Activated T-cell treated with anti-CD3 and anti-CD28 coated beads for 1 hour (primary cell): ENCODE measurements at regions not wholly inside any gene's neighbourhood (a gene's known extent, or its start where the extent isn't known, plus 50 kb on each side); places are given as distances from the start of the nearest gene placed in this dataset.

Source experiments
- DNase-seq: peaks from one replicate; pipeline ENCODE4 v3.0.0-alpha.2; 2020; ENCODE audit warnings: low read depth

DNA sequence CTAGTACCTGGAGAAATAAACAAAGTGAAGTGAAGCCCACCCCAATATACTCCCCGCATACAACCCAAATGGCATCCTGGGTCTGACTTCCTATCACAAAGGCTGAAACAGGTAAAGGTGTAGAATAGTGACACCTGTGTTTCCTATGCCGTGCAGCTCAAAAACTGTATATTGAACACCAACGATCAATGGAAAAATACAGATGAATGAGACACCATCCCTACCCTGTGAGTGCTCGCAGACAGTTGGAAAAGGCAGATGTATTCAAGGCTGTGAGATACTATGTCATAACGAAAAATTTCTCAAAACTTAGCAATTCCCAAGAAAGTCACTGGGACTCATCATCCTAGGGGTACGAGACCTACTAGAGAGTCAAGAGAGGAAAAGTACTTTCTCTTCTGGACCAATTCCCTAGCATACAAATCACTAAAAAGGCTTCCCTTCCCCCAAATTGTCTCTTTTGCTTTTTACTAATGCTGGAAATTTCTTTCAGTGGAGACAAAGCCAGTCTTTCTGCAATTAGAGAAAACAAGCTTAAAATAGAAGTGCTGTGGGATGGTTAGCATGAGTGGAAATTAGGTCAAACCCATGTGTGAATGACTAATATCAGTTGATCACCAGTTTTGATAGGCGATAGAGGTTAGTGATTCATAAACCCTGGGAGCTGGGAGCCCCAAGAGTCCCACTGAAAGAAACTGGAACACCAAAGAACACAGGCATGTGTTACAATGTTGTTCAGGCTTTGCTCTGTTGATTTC, 249.7 kb downstream of the SPTSSA start:
- no peak for DNase-seq

DNA sequence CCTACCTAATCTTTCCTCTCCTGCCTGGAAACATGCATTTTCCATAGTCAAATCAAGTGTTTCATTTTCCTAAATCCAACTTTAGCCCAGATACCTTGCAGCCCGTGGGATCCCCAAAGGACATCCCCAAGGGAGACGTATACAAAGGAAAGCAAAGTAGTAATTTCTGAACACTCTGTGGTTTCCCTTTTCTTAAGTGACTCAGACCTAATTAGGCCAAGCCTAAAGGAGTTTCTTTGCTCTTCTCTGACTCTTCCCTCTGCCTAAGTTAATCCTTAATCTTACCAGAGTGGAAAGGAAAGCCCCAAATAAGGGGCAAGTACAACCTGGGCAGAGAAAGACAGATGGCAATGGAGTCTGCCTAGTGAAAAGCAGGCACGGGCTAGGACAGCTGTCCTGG, 250.3 kb downstream of the SPTSSA start:
- no peak for DNase-seq

DNA sequence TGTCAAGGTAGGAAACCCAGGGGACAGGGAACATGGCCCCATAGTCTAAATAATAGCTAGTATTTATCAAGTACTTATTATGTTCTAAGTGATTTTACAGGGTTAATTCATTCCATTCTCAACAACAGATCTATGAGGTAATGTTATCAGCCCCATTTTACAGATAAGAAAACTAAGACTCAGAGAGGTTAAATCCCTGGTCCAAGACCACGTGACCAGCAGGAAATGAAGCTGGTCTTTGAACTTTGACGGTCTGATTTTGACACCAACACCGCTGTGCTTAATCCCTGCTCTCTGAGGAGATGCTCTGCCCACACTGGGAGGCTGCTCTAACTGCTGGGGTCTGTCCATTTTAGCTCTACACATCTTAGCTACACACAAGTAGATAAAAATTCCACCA, 253.5 kb downstream of the SPTSSA start:
- no peak for DNase-seq

DNA sequence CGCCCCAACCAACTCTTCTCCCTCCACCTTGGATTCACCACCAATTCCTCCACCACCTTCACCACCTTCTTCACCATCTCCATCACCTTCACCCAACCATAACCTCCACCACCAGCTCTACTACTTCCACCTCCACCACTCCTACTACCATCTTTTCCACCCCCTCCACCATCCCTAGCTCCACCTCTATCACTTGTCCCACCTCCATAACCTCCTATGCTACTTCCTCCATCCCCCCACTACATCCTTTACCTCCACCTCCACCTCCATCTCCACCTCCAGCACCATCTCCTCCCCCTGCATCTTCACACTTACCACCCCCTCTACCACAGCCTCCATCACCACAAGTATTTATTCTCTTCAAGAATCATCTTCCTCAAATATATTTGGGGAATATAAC, 254.9 kb upstream of the EGLN3 start:
- DNase-seq: no peak

DNA sequence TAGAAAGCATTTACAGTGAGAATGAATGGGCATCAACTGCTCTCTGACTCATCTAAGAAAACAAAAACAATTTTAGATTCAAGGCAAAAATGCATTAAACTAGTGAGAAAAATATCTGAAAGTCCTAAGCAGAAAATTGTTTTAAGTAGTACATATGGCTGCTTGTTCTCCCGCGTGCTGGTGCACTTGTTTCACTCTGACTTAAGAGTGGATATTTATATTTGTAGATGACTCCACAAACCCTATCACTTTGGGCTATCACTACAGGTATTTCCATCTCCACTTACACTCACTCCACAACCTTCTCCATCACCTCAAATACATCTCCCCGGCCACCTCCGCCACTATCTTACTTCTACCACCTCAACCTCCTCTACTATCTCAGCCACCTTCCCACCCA, 253.9 kb upstream of the EGLN3 start:
- DNase-seq: no peak

DNA sequence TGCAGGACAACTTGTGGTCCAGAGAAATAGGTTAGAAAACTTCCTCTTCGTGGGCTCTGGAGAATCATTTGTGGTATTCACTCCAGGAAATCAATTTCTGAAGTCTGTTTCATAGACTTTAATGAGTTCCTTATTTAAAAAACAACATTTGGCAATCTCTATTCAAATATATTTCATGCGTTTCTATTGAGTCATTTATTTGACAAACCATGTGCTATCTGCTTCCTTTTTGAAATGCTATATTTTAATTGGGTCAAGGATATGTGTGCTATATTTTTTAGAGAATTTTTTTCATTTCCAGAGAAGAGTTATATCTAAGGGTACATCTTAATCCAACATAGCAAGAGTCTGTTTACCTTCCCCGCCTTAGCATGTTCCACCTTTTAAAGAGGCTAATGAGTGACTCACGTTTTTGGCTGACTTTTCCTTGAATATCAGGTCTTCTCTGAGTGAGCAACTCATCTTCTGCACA, 252.4 kb upstream of the EGLN3 start:
- DNase-seq: no peak

DNA sequence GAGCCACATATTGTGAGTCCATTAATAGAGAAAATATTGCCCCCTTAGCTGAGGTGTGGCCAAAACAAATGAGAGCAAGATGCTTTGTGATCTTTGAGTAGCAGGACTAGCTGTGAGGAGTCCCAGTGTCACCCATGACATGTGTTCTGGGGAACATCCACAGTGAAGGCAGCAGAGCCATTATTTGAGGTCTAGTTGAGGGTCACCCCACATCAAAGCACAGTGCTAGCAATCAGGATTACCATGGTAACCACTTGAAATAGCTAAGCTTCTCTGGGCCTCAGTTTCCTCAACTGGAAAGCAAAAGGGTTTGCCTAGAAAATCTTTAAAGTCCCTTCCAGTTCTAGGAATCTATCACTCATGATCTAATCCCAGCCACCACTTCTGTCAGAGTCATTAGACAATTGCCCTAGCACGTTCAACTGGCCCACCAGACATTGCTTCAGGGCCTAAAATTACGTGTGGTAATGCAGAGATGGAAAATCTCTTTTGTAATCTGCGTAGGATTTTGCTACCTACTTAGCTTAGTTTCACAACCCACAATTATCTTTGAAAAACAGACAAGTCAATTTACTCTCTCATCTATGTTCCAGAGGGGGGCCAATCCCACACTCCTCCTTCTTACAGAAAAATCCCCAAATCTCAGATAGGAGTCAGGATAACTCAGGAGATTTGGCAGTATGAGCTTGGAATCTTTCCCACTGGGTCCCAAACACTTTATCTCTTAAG, 251.2 kb upstream of the EGLN3 start:
- no peak for DNase-seq

DNA sequence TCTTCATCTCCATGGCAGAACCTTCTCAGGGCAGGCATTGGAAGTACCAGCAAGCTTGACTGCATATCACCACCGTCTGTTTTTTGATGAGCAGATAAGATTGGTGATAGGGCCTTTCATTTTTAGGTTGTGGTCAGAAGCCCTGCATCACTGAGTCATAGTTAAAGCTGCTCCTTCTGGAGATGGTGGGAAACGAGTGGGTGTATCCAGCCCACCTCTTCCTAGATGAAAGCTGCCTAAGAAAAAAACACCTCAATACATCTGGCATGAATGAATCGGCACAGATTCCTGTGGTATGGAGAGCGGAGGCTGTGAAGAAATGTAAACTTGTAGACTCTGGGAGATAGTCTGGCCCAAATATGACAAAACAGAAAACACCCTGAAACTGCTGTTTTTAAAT, 248.7 kb upstream of the EGLN3 start:
- no peak for DNase-seq

DNA sequence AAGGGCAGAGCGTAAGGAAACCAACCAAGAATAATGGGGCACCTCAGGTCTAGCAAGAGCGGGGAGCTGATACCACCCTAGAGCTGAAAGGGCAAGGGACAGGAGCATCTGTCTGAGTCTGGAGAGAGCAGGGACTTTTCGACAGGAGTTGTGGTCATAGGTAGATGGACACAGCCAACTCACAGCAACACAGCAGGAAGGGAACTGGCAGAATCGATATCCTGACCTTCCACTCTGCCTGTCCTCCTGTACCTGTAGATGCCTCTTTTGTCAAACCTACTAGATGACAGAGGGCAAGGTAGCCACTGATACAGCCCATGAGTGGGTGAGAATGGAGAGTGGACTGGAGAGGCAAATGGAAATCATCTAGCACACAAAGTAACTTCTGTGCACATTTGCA, 247.2 kb upstream of the EGLN3 start:
- no peak for DNase-seq

DNA sequence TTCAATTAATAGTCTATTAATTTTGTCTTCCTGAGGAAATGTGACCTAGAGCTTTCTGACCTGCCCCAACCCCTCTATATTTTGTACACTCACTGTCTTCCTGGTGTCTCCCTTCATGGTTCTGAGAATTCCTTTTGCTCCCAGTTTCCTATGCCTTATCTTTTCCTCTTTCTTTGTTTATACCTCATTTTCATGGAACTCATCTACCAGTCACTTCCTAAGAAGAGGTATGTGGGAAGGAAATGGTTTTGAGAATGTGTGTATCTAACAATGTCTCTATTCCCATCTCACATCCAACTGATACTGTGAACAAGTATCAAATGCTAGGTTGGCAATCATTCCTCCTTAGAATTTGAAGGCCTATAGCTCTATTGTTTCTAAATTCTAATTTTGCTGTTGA, 245.1 kb upstream of the EGLN3 start:
- no peak for DNase-seq

DNA sequence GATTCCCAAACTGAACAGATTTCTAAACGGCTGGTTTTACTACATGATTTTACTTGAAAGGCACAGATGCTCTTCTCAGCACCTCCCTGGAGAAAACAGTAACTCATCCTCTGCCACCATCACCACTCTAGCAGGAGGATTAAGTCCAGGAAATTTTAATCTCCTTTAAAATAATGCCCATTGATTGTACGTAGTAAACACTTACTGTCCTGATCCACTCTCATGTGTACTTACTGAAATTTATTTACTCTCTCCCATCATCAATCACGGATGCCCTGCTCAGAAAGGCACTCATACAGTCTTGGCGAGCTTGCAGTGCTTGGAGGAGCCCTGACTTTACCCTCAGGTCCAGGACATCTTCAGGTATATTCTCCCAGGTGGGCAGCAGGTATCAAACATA, 239.8 kb upstream of the EGLN3 start:
- DNase-seq: no peak

DNA sequence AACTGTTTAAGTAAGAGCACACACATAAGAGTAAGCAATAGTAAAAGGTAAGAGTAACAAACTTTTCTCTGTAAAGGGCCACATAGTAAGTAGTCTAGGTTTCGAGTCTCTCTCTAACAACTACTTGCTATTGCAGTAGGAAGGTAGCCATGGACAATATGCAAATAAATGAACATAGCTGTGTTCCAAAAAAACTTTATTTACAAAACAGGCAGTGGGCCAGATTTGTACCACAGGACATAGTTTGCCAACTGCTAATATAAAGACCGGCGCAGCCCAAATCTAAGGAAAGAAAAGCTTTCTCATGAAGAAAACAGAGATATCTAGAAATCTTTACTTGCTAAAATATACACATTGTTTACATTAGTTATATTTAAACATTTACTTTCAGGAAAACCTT, 239.0 kb upstream of the EGLN3 start:
- DNase-seq: no peak

DNA sequence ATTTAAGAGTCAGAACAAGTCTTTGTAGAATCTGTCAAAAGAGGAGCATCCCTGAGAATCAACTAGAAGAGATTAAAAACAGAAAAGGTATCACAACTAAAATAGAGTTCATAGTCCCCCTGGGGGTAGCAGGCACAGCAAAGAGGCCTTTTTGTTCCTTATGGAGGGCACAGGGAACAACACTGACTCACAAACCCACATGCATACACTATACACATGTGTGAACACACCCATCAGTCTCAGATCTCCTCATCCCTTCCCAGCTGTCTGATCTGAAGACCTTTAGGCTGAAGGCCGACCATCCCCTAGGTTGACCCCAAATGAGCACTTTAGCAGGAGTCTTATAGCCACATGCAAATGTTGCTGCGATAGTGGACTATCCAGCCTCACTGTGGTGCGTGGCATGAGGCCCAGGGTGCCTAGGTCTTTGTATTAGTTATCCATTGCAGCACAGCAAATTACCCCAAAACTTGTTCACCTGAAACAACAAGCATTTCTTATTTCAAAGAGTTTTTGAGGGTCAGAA, 236.7 kb upstream of the EGLN3 start:
- no peak for DNase-seq

DNA sequence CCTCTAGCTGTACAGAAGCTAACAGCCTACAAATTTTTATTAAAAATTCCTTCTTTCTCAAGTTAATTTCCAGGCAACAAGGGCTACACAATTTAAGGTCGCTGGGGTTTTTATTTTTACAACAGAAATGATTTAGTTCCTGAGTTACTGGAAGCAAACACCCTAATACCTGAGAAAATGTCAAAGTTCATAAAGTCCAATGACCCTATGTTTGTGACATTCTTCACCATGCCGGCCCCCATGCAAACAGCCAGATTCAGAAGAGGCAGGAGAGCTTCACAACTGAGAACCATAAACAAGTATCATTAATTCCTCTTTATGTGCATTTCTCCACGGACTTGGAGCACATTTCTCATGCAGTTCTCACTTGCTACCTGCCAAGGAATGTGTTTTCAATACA, 236.2 kb upstream of the EGLN3 start:
- no peak for DNase-seq

DNA sequence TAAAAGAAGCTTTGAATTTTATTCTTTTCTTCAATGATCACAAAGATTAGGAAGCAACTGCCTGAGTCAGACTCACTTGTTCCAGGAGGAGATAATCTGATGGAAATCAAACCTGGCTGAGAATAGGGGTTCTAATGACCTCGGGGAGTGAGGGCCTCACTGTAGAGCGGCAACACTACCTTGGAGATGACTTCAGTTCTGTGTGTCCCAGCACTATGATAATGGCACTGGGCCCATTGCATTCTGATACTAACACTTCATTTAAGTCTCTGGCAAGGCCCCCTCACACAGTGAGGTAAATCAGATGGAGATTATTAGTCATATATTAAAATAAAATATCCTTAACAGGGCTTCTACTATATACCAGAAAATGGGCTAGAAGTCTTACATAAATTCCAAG, 233.3 kb upstream of the EGLN3 start:
- no peak for DNase-seq

DNA sequence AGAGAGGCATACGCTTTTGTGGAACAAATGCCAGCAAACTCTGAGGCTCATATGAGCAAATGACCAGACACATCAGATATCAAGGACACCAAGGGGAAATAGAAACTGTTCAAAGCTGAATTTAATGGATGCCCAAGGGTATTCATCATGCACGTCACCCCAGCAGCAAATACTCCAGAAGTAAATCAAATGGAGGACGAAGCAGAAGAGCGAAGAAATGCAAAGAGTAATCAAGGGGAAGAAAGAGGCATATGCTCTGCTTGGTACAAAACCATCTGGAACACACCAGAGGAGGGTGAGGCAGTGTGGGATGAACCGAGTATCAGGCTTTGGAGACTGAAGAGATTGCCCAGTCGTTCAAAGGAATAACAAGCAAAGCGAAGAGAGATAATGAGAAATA, 232.6 kb upstream of the EGLN3 start:
- DNase-seq: no peak

DNA sequence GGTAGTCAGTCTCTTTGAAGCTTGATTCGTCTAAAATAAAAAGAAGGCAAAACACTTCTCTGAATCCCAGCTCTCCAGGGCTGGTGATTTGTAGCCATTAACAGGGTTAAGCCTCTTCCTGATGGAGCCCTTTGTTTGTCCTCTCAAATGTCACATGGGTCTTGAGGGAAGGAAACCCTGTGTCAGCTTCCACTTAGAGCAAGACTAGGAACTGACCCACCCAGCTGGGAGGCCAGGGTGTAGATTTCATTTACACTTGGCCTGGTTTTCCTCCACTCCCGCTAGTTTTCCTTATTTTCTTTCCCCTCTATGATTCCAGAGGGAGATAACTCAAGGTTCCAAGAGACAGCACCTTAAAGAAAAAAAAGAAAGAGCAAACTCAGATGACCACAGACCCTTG, 230.5 kb upstream of the EGLN3 start:
- no peak for DNase-seq

DNA sequence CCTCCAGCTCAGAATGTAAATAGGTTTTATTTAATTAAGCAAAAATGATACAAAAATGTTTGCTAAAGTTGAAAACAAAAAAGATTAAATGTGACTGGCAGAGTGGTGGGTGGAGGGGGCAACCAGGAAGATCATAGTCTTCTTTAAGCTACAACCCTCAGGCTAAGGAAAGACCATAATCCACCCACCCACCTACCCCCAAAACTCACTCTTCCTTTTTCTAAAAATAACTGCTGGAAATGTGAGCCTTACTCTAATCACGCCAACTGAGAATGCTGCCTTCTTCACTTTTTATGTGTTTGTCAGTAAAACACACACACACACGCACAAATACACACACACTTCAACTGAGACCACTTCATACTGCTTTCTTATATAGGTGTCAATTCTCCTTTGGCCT, 230.0 kb upstream of the EGLN3 start:
- no peak for DNase-seq

DNA sequence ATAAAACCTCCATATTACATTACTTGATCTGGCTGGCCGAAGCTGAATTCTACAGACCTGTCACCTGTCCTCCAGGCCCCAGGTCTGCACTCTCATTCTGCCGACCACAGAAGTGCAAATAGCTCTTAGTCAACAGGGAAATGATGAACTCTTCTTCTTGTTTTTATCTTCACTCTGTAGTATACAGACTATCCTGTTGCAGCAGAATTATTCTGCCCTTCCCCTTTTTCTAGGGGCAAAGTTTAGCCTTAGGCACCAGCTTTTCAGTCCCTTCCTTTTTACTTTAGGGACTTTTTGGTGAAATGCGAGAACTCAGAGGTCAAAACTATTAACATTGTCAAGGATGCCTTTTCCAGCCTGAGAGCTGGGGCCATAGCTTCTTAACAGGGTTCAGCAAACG, 229.6 kb upstream of the EGLN3 start:
- no peak for DNase-seq

DNA sequence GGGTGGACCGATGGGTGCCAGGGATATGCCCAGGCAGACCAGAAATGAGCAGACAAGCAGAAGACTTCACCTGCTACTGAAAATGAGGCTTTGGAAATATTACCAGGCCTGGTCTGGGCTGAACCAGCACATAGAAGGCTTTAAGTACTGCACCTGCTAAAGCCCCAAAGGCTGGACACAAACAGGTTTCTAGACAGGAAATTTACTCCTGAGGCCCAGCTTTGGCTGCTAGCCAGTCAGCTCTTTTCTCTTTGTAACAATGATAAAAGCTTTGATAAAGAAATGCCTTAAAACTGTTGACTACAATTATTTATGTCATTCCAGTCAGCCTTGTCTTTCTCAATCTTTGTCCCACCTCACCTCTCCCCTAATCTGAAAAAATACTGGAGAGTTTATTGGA, 228.9 kb upstream of the EGLN3 start:
- no peak for DNase-seq

DNA sequence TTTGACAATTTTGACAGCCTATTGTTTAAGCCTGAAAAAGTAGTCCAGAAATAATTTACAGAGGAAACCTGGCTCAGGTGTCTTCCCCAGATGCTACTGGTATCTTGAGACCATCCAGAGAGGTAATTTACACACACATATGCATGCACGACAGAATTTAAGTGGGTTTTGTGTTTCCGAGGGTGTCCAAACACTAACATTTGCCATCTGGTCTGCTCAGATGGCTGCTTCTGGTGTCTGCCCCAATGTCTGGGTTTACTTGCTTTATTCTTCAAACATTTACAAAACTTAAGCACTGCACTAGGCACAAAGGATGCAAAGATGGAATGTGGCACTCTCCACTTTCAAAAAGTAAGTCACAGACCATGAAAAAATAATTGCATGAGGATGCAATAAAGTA, 226.6 kb upstream of the EGLN3 start:
- DNase-seq: no peak

DNA sequence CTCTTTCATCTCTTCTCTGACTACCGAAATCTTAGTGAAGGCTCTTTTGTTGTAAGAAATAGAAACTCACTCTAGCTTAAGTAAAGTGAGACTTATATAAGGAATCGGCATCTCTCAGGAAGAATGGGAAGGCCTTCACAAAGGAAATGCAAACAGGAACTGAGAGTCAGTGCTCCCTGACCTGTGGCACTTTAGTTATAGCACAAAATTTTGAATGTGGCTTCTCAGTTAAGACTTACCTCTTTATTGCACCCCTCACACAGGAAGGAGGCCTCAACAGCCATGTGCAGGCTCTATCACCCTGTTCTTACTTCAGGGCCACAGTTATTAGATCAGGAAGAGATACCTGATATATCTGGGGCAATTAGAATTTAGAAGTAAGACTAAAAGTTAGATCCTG, 224.7 kb upstream of the EGLN3 start:
- DNase-seq: no peak

DNA sequence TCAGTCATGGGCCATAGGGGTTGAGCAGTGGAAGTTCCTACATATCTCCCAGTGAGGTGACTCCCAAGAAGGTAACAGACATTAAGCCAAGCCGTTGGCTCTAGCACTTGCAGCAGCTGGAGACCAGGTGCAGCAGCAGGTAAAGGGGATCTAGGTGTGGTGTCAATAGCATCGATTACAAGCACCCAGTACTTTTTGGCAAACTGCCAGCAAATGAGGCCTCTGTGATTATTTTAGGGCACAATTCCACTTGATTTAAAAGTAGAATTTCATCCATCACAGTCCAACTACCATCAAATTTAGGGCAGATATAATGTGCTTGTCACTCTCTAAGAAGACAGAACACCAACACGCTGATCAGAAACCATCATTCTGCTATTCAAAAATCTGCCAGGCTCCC, 224.1 kb upstream of the EGLN3 start:
- no peak for DNase-seq

DNA sequence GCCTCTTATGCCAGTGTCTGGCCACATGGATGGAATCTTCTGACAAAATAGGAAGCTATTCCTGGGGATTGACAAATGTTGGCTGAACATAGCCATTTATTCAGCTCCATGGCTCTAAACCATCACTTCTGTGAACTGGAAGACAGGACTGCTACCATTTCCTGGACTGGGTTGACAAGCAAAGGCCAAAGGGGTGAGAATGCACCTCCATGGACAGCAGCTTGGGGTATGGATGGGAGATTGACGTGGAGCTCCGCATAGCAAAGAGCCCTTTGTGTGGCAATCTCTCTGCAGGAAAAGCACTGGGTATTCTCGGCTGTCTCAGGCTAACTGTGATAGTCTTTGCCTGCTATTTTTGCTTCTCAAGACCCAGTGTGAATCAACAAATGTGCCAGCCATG, 223.0 kb upstream of the EGLN3 start:
- no peak for DNase-seq
